ENCODE measurements at regions not wholly inside any gene's neighbourhood (a gene's known extent, or its start where the extent isn't known, plus 50 kb on each side); places are given as distances from the start of the nearest gene placed in this dataset.

- Histone ChIP-seq H3K4me1 (ENCODE audit: control insufficient read depth in 1 of 2, insufficient read depth in 2 of 2, low read depth in 1 of 2, low read length in 1 of 2) (peaks cover 0 to 20% of the 10 kb centered on the region in 2 experiments; a peak in 1 of 4 replicates), H3K9me2 (no peaks in the 10 kb centered on the region), H3K9ac (no peak overlapping the region), H3K27me3 (ENCODE audit: insufficient read depth) (peaks cover 5% of the 10 kb centered on the region), H3K9me3 (no peaks in the 10 kb centered on the region), H3K36me3 (replicated peaks in 1 of 2; ENCODE audit: control insufficient read depth in 1 of 2, insufficient read depth in 2 of 2, low read length in 1 of 2) (no peaks in the 10 kb centered on the region), H4K20me1 (ENCODE audit: insufficient read depth) (no peaks in the 10 kb centered on the region), H3K79me2 (ENCODE audit: insufficient read depth) (no peaks in the 10 kb centered on the region), H3F3A (replicated peaks; ENCODE audit: insufficient read depth) (no peaks in the 10 kb centered on the region), H3K27ac (ENCODE audit: low read depth in 2 of 2, low read length in 1 of 2) (no peak overlapping the region), H3K4me3 (ENCODE audit: low read depth in 2 of 2, low read length in 1 of 2) (no peak overlapping the region), H3K4me2 (no peak overlapping the region), H2AFZ (ENCODE audit: low read depth) (no peak overlapping the region)
- ChIA-PET POLR2A (no interaction called here), CTCF (interaction anchor here (1.2 kb wide), 1 partner anchor 9 kb away, joined by 3 read pairs; no protein-coding TSS in a partner anchor)
- WGBS (ENCODE audit: low lambda C conversion rate), result 43% methylated on average over 1 of the region's 2 CpGs
- no peak for DNase-seq
- TF ChIP-seq GABPA (IDR thresholded peaks at IDR 0.05; ENCODE audit: low read depth) (no peak), MAX (IDR thresholded peaks at IDR 0.05; ENCODE audit: low read depth) (no peak), YY1 (IDR thresholded peaks at IDR 0.05; ENCODE audit: low read depth) (no peak), EZH2phosphoT487 (IDR thresholded peaks at IDR 0.05; ENCODE audit: borderline replicate concordance, low read depth) (no peak), NRF1 (IDR thresholded peaks at IDR 0.05; ENCODE audit: low read depth, low read length) (no peak), CTCF (IDR thresholded peaks at IDR 0.05) (no peak), TAF1 (IDR thresholded peaks at IDR 0.05; ENCODE audit: borderline replicate concordance, low read depth, low read length) (no peak), FOXJ3 (CRISPR knock-in tag; IDR thresholded peaks at IDR 0.05) (no peak)
Observed at GRCh38 chrX:68944211-68944610, 115.4 kb downstream of the EFNB1 start.

GRCh38 chrX:68942840-68943239 is 114.0 kb downstream of the EFNB1 start:
- H3K4me1 ChIP-seq (ENCODE audit: control insufficient read depth in 1 of 2, insufficient read depth in 2 of 2, low read depth in 1 of 2, low read length in 1 of 2), result peaks cover 0 to 13% of the 10 kb centered on the region in 2 experiments; a peak in 1 of 4 replicates
- H3F3A ChIP-seq (replicated peaks; ENCODE audit: insufficient read depth), result no peaks in the 10 kb centered on the region
- H3K9me2 ChIP-seq, result no peaks in the 10 kb centered on the region
- no peaks in the 10 kb centered on the region for H3K9me3 ChIP-seq
- no peaks in the 10 kb centered on the region for H3K36me3 ChIP-seq (replicated peaks in 1 of 2; ENCODE audit: control insufficient read depth in 1 of 2, insufficient read depth in 2 of 2, low read length in 1 of 2)
- no peak overlapping the region for H3K27ac ChIP-seq (ENCODE audit: low read depth in 2 of 2, low read length in 1 of 2)
- POLR2A ChIA-PET, result no interaction called here
- TF ChIP-seq SMC3 (IDR thresholded peaks at IDR 0.05; ENCODE audit: low read depth, low read length) (no peak), EP300 (IDR thresholded peaks at IDR 0.05; ENCODE audit: borderline replicate concordance in 1 of 2, low read depth in 1 of 2, low read length in 1 of 2) (no peak), RCOR1 (IDR thresholded peaks at IDR 0.05; ENCODE audit: low read length) (no peak), JUND (IDR thresholded peaks at IDR 0.05) (no peak), NRF1 (IDR thresholded peaks at IDR 0.05; ENCODE audit: low read depth, low read length) (no peak), EZH2phosphoT487 (IDR thresholded peaks at IDR 0.05; ENCODE audit: borderline replicate concordance, low read depth) (no peak), TCF12 (IDR thresholded peaks at IDR 0.05) (no peak), FOXM1 (IDR thresholded peaks at IDR 0.05; ENCODE audit: low read depth) (no peak), FOXJ3 (CRISPR knock-in tag; IDR thresholded peaks at IDR 0.05) (no peak)
- H3K4me3 ChIP-seq (ENCODE audit: low read depth in 2 of 2, low read length in 1 of 2), result no peak overlapping the region
- peaks cover 5% of the 10 kb centered on the region for H3K27me3 ChIP-seq (ENCODE audit: insufficient read depth)
- H4K20me1 ChIP-seq (ENCODE audit: insufficient read depth), result no peaks in the 10 kb centered on the region
- WGBS (ENCODE audit: low lambda C conversion rate), result 36% methylated on average over 2 of the region's 2 CpGs
- no peak overlapping the region for H3K9ac ChIP-seq
- no peak overlapping the region for H2AFZ ChIP-seq (ENCODE audit: low read depth)
- H3K79me2 ChIP-seq (ENCODE audit: insufficient read depth), result no peaks in the 10 kb centered on the region
- CTCF ChIA-PET, result interaction anchor here (0.5 to 2.3 kb wide), 3 partner anchors 49 to 291 kb away, joined by 3 to 6 read pairs (median 3); partner anchors contain the start of gene EFNB1
- no peak for DNase-seq
- no peak overlapping the region for H3K4me2 ChIP-seq

Data from SK-N-SH (cell line).